ENCODE measurements at regions not wholly inside any gene's neighbourhood (a gene's known extent, or its start where the extent isn't known, plus 50 kb on each side); places are given as distances from the start of the nearest gene placed in this dataset.
"Not testable (repeated sequence)": the region's sequence is repeated elsewhere in the genome, so short reads cannot be mapped to it uniquely, and the experiment has no call there.

- intact Hi-C loops (cut with micrococcal nuclease; ENCODE audit: unreplicated experiment): no loop called here
- TF ChIP-seq CTCF (IDR thresholded peaks at IDR 0.05; ENCODE audit: insufficient read depth in 1 of 2, low read depth in 1 of 2, low read length in 1 of 2, severe bottlenecking in 1 of 2, unreplicated experiment in 1 of 2): no peak
- no peaks in the 10 kb centered on the region for H3K36me3 Mint-ChIP-seq (ENCODE audit: insufficient read depth, unreplicated experiment)
- BruUV-seq (replicated peaks): no TSS peak
- Histone ChIP-seq H3K4me3 (ENCODE audit: low read depth, low read length) (no peak overlapping the region), H3K36me3 (ENCODE audit: control insufficient read depth, insufficient read depth, low read length) (no peaks in the 10 kb centered on the region), H3K9me3 (no peaks in the 10 kb centered on the region; the same call in 1 of the 2 replicates), H3K27me3 (replicated peaks; ENCODE audit: control insufficient read depth, insufficient read depth, low read length) (no peaks in the 10 kb centered on the region; the same call in 1 of the 2 replicates), H3K4me1 (no peaks in the 10 kb centered on the region)
- ChIA-PET CTCF (no interaction called here), POLR2A (no interaction called here)
- DNase-seq: peak in 1 of 2 experiments; percentile 26
- H3K4me3 Mint-ChIP-seq (ENCODE audit: unreplicated experiment): no peak overlapping the region
- H3K9me3 Mint-ChIP-seq (ENCODE audit: unreplicated experiment): no peaks in the 10 kb centered on the region
- peaks cover 23% of the 10 kb centered on the region for H3K27me3 Mint-ChIP-seq (ENCODE audit: insufficient read depth, unreplicated experiment)
- H3K27ac Mint-ChIP-seq (ENCODE audit: unreplicated experiment): no peak overlapping the region
- H3K4me1 Mint-ChIP-seq (ENCODE audit: low read depth, unreplicated experiment): no peaks in the 10 kb centered on the region
Measured at GRCh38 chr14:105880616-105881015, 354.2 kb downstream of the TMEM121 start.

DNA sequence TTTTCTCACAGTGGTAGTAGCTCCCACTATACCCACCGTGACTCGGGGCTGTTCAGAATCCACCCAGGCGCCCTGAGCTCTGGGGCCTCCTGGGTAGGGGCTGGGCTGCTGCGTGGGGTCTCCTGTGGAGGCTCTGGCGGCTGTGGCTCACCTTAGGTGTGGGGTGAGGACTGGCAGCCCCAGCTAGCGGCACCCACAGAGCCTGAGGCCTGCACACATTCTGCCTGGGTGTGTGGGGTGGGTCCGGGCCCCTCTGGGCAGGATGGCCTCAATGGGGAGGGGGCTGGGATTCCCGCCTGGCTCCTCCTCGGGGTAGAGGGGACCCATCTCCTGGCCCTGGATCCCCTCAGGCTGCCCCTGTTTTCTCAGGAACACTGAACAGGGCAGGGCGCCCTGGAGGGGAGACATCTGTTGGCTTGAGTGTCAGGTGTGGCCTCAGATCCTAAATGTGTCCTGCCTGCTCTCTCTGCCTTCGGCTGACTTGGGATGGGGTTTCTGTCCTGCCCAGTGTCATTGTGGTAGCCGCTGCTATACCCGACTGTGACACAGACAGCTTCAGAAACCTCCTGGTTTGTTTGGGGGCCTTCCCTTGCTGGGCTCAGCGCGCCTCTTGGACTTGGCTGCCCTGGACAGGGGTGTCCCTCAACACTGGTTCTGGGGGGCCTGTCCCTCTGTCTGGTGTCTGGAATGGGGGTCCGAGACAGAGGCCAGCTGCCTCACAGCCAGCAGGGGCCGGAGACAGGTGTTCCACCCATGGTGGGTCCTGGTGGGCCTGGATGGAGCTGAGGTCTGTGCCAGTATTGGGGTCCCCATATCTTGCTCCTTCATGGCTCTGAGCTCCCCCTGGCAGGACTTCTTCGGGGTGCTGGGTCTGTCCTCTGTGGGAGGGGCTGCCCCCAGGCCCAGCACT is 354.9 kb downstream of the TMEM121 start:
- Histone ChIP-seq H3K4me3 (ENCODE audit: low read depth, low read length) (no peak overlapping the region), H3K27me3 (replicated peaks; ENCODE audit: control insufficient read depth, insufficient read depth, low read length) (no peaks in the 10 kb centered on the region; the same call in 1 of the 2 replicates), H3K36me3 (ENCODE audit: control insufficient read depth, insufficient read depth, low read length) (no peaks in the 10 kb centered on the region), H3K9me3 (no peaks in the 10 kb centered on the region; the same call in 1 of the 2 replicates), H3K4me1 (no peaks in the 10 kb centered on the region)
- no TSS peak for BruUV-seq (replicated peaks)
- Mint-ChIP-seq H3K9me3 (ENCODE audit: unreplicated experiment) (no peaks in the 10 kb centered on the region), H3K4me3 (ENCODE audit: unreplicated experiment) (no peak overlapping the region), H3K36me3 (ENCODE audit: insufficient read depth, unreplicated experiment) (no peaks in the 10 kb centered on the region), H3K27ac (ENCODE audit: unreplicated experiment) (no peak overlapping the region), H3K4me1 (ENCODE audit: low read depth, unreplicated experiment) (no peaks in the 10 kb centered on the region), H3K27me3 (ENCODE audit: insufficient read depth, unreplicated experiment) (peaks cover 17% of the 10 kb centered on the region)
- ChIA-PET CTCF (no interaction called here), POLR2A (no interaction called here)
- no peak for TF ChIP-seq CTCF (IDR thresholded peaks at IDR 0.05; ENCODE audit: insufficient read depth in 1 of 2, low read depth in 1 of 2, low read length in 1 of 2, severe bottlenecking in 1 of 2, unreplicated experiment in 1 of 2)
- intact Hi-C loops (cut with micrococcal nuclease; ENCODE audit: unreplicated experiment): no loop called here
- DNase-seq: peak in 1 of 2 experiments; percentile 20

GRCh38 chr14:105882011-105882410 is 355.6 kb downstream of the TMEM121 start:
- H3K4me3 Mint-ChIP-seq (ENCODE audit: unreplicated experiment); H3K4me1 ChIP-seq; intact Hi-C loops (cut with micrococcal nuclease; ENCODE audit: unreplicated experiment); POLR2A ChIA-PET; H3K9me3 ChIP-seq; CTCF ChIA-PET; BruUV-seq (replicated peaks); H3K27ac Mint-ChIP-seq (ENCODE audit: unreplicated experiment); H3K36me3 Mint-ChIP-seq (ENCODE audit: insufficient read depth, unreplicated experiment); H3K27me3 Mint-ChIP-seq (ENCODE audit: insufficient read depth, unreplicated experiment); H3K4me1 Mint-ChIP-seq (ENCODE audit: low read depth, unreplicated experiment); H3K4me3 ChIP-seq (ENCODE audit: low read depth, low read length); H3K27me3 ChIP-seq (replicated peaks; ENCODE audit: control insufficient read depth, insufficient read depth, low read length); H3K9me3 Mint-ChIP-seq (ENCODE audit: unreplicated experiment); H3K36me3 ChIP-seq (ENCODE audit: control insufficient read depth, insufficient read depth, low read length): not testable (repeated sequence)
- peak in 1 of 2 experiments; percentile 17 for DNase-seq
